HCT116 (cell line): ENCODE measurements at regions not wholly inside any gene's neighbourhood (a gene's known extent, or its start where the extent isn't known, plus 50 kb on each side); places are given as distances from the start of the nearest gene placed in this dataset.

Source experiments
- ATAC-seq: fragments of 200-7000 bp; cut with Tn5 transposase; 2 replicates; pipeline ENCODE4 v1.9.1; 2020; ENCODE audit warnings: mild to moderate bottlenecking, moderate library complexity
- BruUV-seq: library from RNA; stranded (reverse); fragments of 400-500 nt; replicated peaks from 2 replicates; lab custom pipeline; 2021; lab: Mats Ljungman, UMichigan
- CTCF ChIA-PET: fragments of 300-600 bp; sonication (Branson Sonifier 250); formaldehyde crosslinking; loops from one replicate; lab custom pipeline; 2021; ENCODE audit warnings: antibody characterized with exemption; lab: Charles Lee
- POLR2A ChIA-PET: fragments of 300-600, 350-600 bp; sonication (Branson Sonifier 250); formaldehyde crosslinking; loops from one replicate; lab custom pipeline; 2021; ENCODE audit warnings: antibody characterized with exemption; lab: Charles Lee
- RAD21 ChIA-PET, 2 experiments: fragments of 300-600 bp; sonication (Branson Sonifier 250); formaldehyde crosslinking; loops; one replicate each; lab custom pipeline; 2023; ENCODE audit warnings: low total read pairs in 2 of 2; ENCODE audit not compliant: uncharacterized antibody in 2 of 2, unreplicated experiment in 2 of 2, low non-redundant PET in 1 of 2; lab: Charles Lee
- DNase-seq: peaks from one replicate; pipeline ENCODE4 v3.0.0-alpha.2; 2010; ENCODE audit warnings: low read depth, low spot score
- H2AFZ ChIP-seq: fragments of 200-600 bp; shearing (Covaris generic), sonication (generic); 2 replicates; pipeline ENCODE4 v1.6.1; 2017; ENCODE audit warnings: low read depth, mixed run types, mixed read lengths, antibody characterized with exemption, low read length; ENCODE audit not compliant: poor library complexity, severe bottlenecking
- H3K27ac ChIP-seq: 2 replicates; pipeline ENCODE4 v1.5.1; 2012; ENCODE audit warnings: low read depth, low read length
- H3K27me3 ChIP-seq: fragments of 200-600 bp; sonication (generic); 2 replicates; pipeline ENCODE4 v1.6.1; 2016; ENCODE audit warnings: mixed run types, low read length, mixed read lengths; ENCODE audit not compliant: insufficient read depth
- H3K36me3 ChIP-seq, 2 experiments: fragments of 200-500 bp in 1 of 2; fragments of 200-600 bp in 1 of 2; sonication (Bioruptor generic) in 1 of 2; sonication (generic) in 1 of 2; 2 replicates each; pipeline versions ENCODE4 v1.5.1 to v1.6.1; 2014 to 2016; ENCODE audit warnings: low read length in 2 of 2, inconsistent platforms in 1 of 2, mixed read lengths in 1 of 2, mixed run types in 1 of 2; ENCODE audit not compliant: insufficient read depth in 2 of 2, control insufficient read depth in 1 of 2
- H3K4me1 ChIP-seq, 2 experiments: fragments of 200-600 bp in 1 of 2; sonication (generic) in 1 of 2; 2 replicates each; pipeline versions ENCODE4 v1.5.1 to v1.6.1; 2012 to 2017; ENCODE audit warnings: low read length in 2 of 2, inconsistent platforms in 1 of 2, mild to moderate bottlenecking in 1 of 2, mixed read lengths in 1 of 2, mixed run types in 1 of 2, moderate library complexity in 1 of 2; ENCODE audit not compliant: insufficient read depth in 2 of 2, control insufficient read depth in 1 of 2
- H3K4me2 ChIP-seq: fragments of 200-600 bp; sonication (generic); 2 replicates; pipeline ENCODE4 v1.6.1; 2017; ENCODE audit warnings: mixed run types, low read length, mixed read lengths
- H3K4me3 ChIP-seq, 2 experiments: fragments of 200-600 bp in 1 of 2; sonication (generic) in 1 of 2; replicated peaks in 1 of 2; 2 replicates each; pipeline ENCODE4 v1.5.1; 2011 to 2016; ENCODE audit warnings: low read length in 2 of 2, control low read depth in 1 of 2, low read depth in 1 of 2, mild to moderate bottlenecking in 1 of 2, mixed read lengths in 1 of 2, mixed run types in 1 of 2
- H3K79me2 ChIP-seq: fragments of 200-600 bp; sonication (generic); 2 replicates; pipeline ENCODE4 v1.6.1; 2017; ENCODE audit warnings: mild to moderate bottlenecking, mixed run types, low read length, moderate library complexity, mixed read lengths; ENCODE audit not compliant: insufficient read depth
- H3K9ac ChIP-seq: fragments of 200-600 bp; sonication (generic); 2 replicates; pipeline ENCODE4 v1.6.1; 2016; ENCODE audit warnings: low read length, mixed read lengths
- H3K9me2 ChIP-seq: fragments of 200-600 bp; sonication (generic), shearing (Covaris generic); 2 replicates; pipeline ENCODE4 v1.6.1; 2017; ENCODE audit warnings: mixed run types, mild to moderate bottlenecking, moderate library complexity; ENCODE audit not compliant: insufficient read depth
- H3K9me3 ChIP-seq, 2 experiments: fragments of 200-500 bp in 1 of 2; fragments of 200-600 bp in 1 of 2; sonication (Bioruptor generic) in 1 of 2; sonication (generic) in 1 of 2; 2 replicates each; pipeline ENCODE4 v1.6.1; 2014 to 2017; ENCODE audit warnings: low read length in 2 of 2, mixed read lengths in 2 of 2, inconsistent platforms in 1 of 2, low read depth in 1 of 2, mild to moderate bottlenecking in 1 of 2, mixed run types in 1 of 2, moderate library complexity in 1 of 2; ENCODE audit not compliant: control insufficient read depth in 1 of 2, insufficient read depth in 1 of 2
- H4K20me1 ChIP-seq: fragments of 200-600 bp; sonication (generic), shearing (Covaris generic); 2 replicates; pipeline ENCODE4 v1.6.1; 2017; ENCODE audit warnings: mixed run types, mild to moderate bottlenecking, moderate library complexity; ENCODE audit not compliant: insufficient read depth
- CEBPB ChIP-seq: IDR thresholded peaks from 2 replicates; pipeline ENCODE4 v1.6.1; 2012; ENCODE audit warnings: low read depth
- EGR1 ChIP-seq: IDR thresholded peaks from 2 replicates; pipeline ENCODE4 v1.6.1; 2012; ENCODE audit warnings: low read depth
- ELF1 ChIP-seq: IDR thresholded peaks from 2 replicates; pipeline ENCODE4 v1.6.1; 2012; ENCODE audit warnings: low read depth, borderline replicate concordance
- EZH2 ChIP-seq: fragments of 200-600 bp; sonication (generic); IDR thresholded peaks from 2 replicates; pipeline ENCODE4 v1.6.1; 2017; ENCODE audit warnings: antibody characterized with exemption, mixed run types
- EZH2phosphoT487 ChIP-seq: fragments of 200-600 bp; IDR thresholded peaks from 2 replicates; pipeline ENCODE4 v1.6.1; 2018; ENCODE audit warnings: antibody characterized with exemption, borderline replicate concordance
- POLR2AphosphoS5 ChIP-seq: IDR thresholded peaks from 2 replicates; pipeline ENCODE4 v1.6.1; 2011; ENCODE audit warnings: mild to moderate bottlenecking, low read depth, low read length, moderate library complexity
- SIN3A ChIP-seq: IDR thresholded peaks from 2 replicates; pipeline ENCODE4 v1.6.1; 2012; ENCODE audit warnings: low read depth
- SP1 ChIP-seq: IDR thresholded peaks from 2 replicates; pipeline ENCODE4 v1.6.1; 2012; ENCODE audit warnings: low read depth
- SRF ChIP-seq: IDR thresholded peaks from 2 replicates; pipeline ENCODE4 v1.6.1; 2012; ENCODE audit warnings: low read depth
- YY1 ChIP-seq: IDR thresholded peaks from 2 replicates; pipeline ENCODE4 v1.6.1; 2011; ENCODE audit warnings: low read length, low read depth, moderate library complexity, mild to moderate bottlenecking; ENCODE audit not compliant: insufficient replicate concordance; ENCODE audit errors: extremely low read depth
- ZFX ChIP-seq: fragments of 450-650 bp; IDR thresholded peaks from 2 replicates; pipeline ENCODE4 v1.6.1; 2017
- intact Hi-C: fragments of 100-400 bp; cut with micrococcal nuclease; formaldehyde crosslinking; loops from 2 replicates; pipeline ENCODE4 v1.10.0; 2022
- TF ChIP-seq, protein P1 (sequence below): IDR thresholded peaks from 2 replicates; pipeline ENCODE4 v1.6.1; 2011; ENCODE audit warnings: mild to moderate bottlenecking, low read length, moderate library complexity; ENCODE audit not compliant: insufficient replicate concordance; ENCODE audit errors: extremely low read depth
- TF ChIP-seq, protein P2 (sequence below): IDR thresholded peaks from 2 replicates; pipeline ENCODE4 v1.6.1; 2012
- TF ChIP-seq, protein P3 (sequence below): IDR thresholded peaks from 2 replicates; pipeline ENCODE4 v1.6.1; 2012; ENCODE audit warnings: low read depth
- TF ChIP-seq, protein P4 (sequence below): IDR thresholded peaks from 2 replicates; pipeline ENCODE4 v1.6.1; 2012

DNA sequence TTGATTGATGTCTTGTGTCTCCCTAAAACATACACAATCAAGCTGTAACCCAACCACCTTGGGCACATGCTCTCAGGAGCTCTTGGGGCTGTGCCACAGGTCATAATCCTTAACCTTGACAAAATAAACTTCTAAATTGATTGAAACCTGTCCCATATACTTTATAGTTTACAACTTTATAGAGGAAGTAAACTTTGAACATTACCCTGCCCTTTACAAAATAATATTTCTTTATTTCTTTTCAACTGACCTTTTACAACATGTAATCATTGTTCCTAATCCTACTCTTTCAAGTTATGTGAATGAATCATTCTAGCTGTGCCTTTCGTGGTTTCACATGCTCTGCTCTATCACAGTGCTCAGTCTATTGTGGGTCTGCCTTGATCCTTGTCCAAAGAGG lies 118.3 kb upstream of the ATP1A1 start:
- ChIA-PET CTCF (no interaction called here), RAD21 (no interaction called here), POLR2A (no interaction called here)
- no peak overlapping the region for H3K4me3 ChIP-seq
- H3K4me2 ChIP-seq, result no peak overlapping the region
- H3K9me2 ChIP-seq, result no peaks in the 10 kb centered on the region
- no peak for DNase-seq
- no peaks in the 10 kb centered on the region for H4K20me1 ChIP-seq
- BruUV-seq, result no TSS peak
- no peak for TF ChIP-seq SP1
- no peak for TF ChIP-seq ELF1
- no peak for TF ChIP-seq EZH2phosphoT487
- no peak for TF ChIP-seq CEBPB
- no peak for TF ChIP-seq YY1
- no peak for TF ChIP-seq EGR1
- no peak for TF ChIP-seq SIN3A
- TF ChIP-seq, protein P1, sequence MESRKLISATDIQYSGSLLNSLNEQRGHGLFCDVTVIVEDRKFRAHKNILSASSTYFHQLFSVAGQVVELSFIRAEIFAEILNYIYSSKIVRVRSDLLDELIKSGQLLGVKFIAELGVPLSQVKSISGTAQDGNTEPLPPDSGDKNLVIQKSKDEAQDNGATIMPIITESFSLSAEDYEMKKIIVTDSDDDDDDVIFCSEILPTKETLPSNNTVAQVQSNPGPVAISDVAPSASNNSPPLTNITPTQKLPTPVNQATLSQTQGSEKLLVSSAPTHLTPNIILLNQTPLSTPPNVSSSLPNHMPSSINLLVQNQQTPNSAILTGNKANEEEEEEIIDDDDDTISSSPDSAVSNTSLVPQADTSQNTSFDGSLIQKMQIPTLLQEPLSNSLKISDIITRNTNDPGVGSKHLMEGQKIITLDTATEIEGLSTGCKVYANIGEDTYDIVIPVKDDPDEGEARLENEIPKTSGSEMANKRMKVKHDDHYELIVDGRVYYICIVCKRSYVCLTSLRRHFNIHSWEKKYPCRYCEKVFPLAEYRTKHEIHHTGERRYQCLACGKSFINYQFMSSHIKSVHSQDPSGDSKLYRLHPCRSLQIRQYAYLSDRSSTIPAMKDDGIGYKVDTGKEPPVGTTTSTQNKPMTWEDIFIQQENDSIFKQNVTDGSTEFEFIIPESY, result no peak
- TF ChIP-seq, protein P2, sequence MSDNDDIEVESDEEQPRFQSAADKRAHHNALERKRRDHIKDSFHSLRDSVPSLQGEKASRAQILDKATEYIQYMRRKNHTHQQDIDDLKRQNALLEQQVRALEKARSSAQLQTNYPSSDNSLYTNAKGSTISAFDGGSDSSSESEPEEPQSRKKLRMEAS, result no peak
- no peak for TF ChIP-seq POLR2AphosphoS5
- TF ChIP-seq, protein P3, sequence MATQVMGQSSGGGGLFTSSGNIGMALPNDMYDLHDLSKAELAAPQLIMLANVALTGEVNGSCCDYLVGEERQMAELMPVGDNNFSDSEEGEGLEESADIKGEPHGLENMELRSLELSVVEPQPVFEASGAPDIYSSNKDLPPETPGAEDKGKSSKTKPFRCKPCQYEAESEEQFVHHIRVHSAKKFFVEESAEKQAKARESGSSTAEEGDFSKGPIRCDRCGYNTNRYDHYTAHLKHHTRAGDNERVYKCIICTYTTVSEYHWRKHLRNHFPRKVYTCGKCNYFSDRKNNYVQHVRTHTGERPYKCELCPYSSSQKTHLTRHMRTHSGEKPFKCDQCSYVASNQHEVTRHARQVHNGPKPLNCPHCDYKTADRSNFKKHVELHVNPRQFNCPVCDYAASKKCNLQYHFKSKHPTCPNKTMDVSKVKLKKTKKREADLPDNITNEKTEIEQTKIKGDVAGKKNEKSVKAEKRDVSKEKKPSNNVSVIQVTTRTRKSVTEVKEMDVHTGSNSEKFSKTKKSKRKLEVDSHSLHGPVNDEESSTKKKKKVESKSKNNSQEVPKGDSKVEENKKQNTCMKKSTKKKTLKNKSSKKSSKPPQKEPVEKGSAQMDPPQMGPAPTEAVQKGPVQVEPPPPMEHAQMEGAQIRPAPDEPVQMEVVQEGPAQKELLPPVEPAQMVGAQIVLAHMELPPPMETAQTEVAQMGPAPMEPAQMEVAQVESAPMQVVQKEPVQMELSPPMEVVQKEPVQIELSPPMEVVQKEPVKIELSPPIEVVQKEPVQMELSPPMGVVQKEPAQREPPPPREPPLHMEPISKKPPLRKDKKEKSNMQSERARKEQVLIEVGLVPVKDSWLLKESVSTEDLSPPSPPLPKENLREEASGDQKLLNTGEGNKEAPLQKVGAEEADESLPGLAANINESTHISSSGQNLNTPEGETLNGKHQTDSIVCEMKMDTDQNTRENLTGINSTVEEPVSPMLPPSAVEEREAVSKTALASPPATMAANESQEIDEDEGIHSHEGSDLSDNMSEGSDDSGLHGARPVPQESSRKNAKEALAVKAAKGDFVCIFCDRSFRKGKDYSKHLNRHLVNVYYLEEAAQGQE, result no peak
- TF ChIP-seq, protein P4, sequence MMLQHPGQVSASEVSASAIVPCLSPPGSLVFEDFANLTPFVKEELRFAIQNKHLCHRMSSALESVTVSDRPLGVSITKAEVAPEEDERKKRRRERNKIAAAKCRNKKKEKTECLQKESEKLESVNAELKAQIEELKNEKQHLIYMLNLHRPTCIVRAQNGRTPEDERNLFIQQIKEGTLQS, result no peak
- no peak for TF ChIP-seq ZFX
- TF ChIP-seq EZH2, result no peak
- TF ChIP-seq SRF, result no peak
- no peaks in the 10 kb centered on the region for H3K27me3 ChIP-seq
- no peaks in the 10 kb centered on the region for H3K9me3 ChIP-seq
- H3K9ac ChIP-seq, result no peak overlapping the region
- 0 out of 2 replicates have a peak, but pooled peaks have one; percentile 38 for ATAC-seq
- H3K79me2 ChIP-seq, result no peaks in the 10 kb centered on the region
- H3K27ac ChIP-seq, result no peak overlapping the region
- H3K36me3 ChIP-seq, result no peaks in the 10 kb centered on the region
- peaks cover 0 to 3% of the 10 kb centered on the region in 2 experiments; a peak in 1 of 4 replicates for H3K4me1 ChIP-seq
- no peak overlapping the region for H2AFZ ChIP-seq
- intact Hi-C loops, result no loop called here
